HG03159 (cell line): ENCODE measurements at regions not wholly inside any gene's neighbourhood (a gene's known extent, or its start where the extent isn't known, plus 50 kb on each side); places are given as distances from the start of the nearest gene placed in this dataset.

ENCODE experiments used
- ATAC-seq: cut with Tn5 transposase; IDR thresholded peaks from one replicate; pipeline ENCODE4 v1.9.1; 2021; ENCODE audit warnings: mild to moderate bottlenecking, moderate library complexity; ENCODE audit not compliant: unreplicated experiment

- ATAC-seq, result no peak
These were observed 137.3 kb upstream of the TENM4 start for GRCh38 chr11:79578116-79578515.

DNA sequence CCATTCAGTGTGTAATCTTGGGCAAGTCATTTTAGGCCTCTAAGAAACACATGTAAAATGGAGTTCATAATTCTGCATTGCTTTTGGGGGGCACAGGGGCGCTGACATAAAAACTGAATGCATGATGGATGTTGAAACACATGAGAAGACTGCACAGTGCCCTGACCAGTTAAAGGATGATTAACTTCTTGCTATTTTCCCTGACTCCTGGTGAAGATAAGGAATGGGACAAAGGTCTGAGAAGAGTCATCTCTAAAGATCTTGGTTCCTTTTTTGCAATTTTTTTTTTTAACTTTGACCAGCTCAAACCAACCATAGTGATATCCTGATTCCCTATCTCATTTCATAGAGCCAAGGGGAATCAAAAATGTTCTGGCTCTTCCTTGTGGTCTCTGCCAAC is 134.9 kb upstream of the TENM4 start:
- no peak for ATAC-seq

- ATAC-seq, result no peak
These were observed 129.3 kb upstream of the TENM4 start for GRCh38 chr11:79570104-79570503.

- ATAC-seq, result no peak
These were observed 123.6 kb upstream of the TENM4 start for GRCh38 chr11:79564288-79564925.

DNA sequence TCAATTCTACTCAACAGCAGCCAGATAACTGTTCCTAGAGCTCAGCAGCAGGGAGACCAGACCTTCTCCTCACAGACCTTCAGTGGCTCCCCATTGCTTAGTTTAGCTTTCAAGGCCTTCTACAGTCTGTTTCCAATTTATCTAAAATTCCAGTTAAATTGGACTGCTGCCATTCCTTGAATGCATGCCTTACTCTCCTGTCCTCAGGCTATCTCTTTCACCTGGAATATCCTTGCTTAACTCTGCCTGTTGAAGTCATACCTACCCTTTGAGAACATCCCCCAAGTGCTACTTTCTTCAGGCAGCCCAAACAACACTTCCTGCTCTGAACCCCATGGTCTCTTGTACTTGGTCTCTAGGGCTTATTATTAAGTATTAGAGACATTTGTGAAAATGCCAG is 120.7 kb upstream of the TENM4 start:
- no peak for ATAC-seq

GRCh38 chr11:79550809-79551208 is 110.0 kb upstream of the TENM4 start:
- ATAC-seq, result no peak

GRCh38 chr11:79547256-79547655 is 106.4 kb upstream of the TENM4 start:
- ATAC-seq, result no peak

DNA sequence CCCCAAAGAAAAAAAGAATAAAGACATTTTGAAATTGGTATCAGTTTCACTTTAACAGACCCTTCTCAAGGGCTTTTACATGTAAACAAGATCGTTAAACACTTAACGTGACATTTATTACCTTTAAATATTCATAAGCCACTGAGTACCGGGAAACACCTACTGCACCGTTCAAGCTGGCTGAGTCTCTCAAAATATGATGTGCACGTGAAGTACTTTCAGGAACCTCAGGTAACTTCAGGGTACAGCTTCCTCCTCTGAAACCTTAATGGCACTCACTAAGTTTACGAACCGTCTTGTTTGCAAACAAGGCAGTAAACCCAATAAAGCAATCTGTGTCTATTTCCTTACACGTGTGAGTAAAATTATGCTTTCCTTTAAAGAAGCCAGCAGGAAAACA is 105.5 kb upstream of the TENM4 start:
- ATAC-seq, result no peak

GRCh38 chr11:79544361-79544760 is 103.5 kb upstream of the TENM4 start:
- ATAC-seq, result no peak

- no peak for ATAC-seq
These were observed 102.3 kb upstream of the TENM4 start for GRCh38 chr11:79543101-79543500.

GRCh38 chr11:79541466-79541865 is 100.6 kb upstream of the TENM4 start:
- no peak for ATAC-seq

GRCh38 chr11:79538775-79539174 is 97.9 kb upstream of the TENM4 start:
- no peak for ATAC-seq

DNA sequence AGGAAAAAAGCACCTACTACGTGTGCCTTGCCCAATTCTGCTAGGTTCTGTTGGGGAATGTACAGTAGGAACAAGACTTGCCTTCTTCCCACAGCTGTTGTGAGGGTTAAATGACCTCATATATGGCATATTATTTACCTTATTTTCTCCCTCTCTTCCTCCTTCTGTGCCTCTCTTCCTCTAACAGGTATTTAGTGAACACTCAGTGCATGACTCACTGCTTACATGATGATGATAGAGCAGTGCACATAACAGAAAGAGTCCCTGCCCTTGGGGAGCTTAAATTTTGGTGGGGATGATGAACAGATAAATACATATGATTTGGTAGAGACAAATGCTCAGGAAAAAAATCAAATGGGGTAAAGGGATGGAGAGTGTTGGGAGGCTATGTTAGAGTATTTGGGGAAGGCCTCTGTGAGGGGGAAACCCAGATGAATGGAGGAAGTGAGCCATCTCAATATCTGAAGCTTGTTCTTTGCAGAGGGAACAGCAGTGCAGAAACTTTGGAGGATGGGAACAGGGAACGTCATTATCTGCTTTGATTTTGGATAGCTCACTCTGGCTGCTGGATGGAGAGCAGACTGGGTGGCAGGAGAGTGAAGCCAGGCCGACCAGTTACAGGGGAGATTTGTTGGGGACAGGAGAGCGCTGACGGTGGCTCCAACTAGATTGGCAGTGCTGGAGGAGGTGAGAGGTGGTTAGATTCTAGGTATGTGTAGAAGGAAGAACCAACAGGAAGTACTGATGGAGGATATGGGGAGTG is 95.5 kb upstream of the TENM4 start:
- no peak for ATAC-seq

DNA sequence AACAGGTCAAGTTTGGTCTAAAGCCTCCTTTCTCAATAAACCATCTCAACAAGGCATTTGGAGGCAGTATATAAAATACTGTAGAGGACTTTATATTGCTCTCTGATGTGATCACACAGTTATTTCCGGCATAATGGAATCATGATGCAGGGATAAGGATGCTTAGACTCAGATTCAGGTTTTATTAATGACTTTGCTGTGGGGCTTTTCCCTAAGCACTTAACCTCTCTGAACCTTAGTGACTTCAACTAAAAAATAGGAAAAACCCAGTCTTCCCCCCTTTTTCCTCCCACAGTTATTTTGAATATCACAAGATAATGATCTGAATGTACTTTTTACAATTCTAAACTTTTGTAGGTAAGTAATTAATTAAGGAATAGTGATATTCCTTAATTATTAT is 94.8 kb upstream of the TENM4 start:
- ATAC-seq, result no peak

- no peak for ATAC-seq
These were observed 84.4 kb upstream of the TENM4 start for GRCh38 chr11:79525257-79525656.

DNA sequence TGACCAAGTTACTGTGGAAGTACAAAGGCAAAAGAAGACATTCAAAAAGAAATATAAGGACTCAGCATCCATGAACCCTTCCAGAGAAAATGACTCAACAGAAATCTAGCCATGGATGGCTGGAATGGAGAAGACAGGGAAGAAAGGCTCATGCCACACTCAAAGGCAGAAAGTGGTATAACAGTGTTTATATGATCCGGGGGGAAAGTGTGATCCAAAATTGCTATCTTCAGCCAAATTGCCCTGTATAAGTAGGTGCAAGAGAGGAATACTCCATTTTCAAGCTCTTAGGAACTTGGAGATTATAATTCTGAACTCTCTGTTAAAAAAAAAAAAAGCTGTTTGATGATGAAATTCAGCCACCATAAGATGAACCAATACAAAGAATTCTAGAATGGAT is 81.8 kb upstream of the TENM4 start:
- ATAC-seq, result no peak

DNA sequence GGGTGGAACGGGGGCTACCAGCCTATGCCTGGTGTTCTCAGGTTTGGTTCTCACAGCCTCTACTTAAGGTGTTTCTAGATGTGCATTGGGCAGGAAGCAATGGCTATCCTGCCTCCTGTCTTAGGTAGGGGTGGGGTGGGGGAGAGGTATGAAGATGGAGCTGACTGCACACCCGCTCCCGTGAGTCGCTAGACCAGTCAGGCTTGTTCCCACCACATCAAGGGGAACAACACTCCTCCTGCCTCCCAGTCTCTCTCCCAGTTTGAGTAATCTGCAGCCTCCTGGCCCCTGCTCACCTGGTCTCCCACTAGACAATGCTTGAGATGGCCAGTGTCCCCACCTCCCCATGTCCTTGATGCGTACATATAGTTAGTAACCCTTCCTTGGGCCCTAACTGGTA is 79.3 kb upstream of the TENM4 start:
- no peak for ATAC-seq

DNA sequence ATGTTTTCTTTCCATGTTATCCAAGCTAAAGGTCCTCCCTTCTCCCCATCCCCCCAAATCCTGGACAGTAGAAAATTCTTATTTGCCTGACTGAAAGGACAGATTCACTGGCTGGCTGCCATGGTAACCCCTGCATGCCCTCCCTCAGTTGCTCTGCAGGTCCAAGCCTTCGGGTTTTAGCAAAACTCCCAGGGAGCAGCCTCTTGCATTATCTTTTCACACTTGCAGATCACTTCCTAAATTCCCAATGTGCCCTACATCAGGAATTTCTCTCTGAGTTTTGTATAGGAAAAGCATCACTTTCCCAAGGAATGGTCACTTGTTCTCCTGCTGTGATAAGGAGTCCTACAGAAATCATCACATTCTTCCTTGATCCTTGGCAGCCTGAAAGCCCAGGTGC is 75.0 kb upstream of the TENM4 start:
- no peak for ATAC-seq

GRCh38 chr11:79514695-79515094 is 73.9 kb upstream of the TENM4 start:
- ATAC-seq, result no peak

GRCh38 chr11:79514290-79514689 is 73.5 kb upstream of the TENM4 start:
- ATAC-seq, result no peak

DNA sequence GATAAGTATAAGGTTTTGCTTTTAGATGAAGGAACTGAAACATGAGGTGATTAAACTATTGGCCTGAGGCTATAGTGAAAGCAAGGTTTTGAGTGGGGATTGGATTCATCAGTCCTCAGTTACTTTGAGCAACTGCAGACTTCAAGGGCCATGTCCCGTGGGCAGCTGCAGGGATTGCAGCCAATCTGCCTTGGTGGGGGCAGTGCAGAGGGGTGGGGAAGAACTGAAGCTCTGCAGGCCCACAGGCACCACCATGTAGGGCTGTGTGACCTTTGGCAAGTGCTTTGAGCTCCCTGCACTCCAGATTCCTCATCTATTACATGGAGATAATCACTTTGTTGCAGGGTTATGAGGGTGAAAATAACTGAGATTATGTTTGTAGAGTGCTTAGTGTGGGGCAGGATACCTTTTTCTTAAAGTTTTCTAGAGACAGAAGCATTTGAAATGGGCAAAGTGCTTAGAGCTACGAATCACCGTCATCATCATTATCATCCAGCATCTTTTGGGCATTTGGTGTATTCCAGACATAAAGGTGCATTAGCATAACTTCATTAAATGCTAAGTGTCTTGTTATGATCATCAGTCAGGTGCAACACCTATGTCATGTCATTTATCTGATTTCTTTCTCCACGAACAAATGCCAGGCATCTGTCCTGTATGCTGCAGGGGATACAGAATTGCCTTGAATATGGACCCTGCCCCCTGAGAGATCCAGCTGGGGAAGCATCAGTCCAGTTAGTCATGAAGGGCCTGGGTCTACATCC is 72.1 kb upstream of the TENM4 start:
- ATAC-seq, result no peak

DNA sequence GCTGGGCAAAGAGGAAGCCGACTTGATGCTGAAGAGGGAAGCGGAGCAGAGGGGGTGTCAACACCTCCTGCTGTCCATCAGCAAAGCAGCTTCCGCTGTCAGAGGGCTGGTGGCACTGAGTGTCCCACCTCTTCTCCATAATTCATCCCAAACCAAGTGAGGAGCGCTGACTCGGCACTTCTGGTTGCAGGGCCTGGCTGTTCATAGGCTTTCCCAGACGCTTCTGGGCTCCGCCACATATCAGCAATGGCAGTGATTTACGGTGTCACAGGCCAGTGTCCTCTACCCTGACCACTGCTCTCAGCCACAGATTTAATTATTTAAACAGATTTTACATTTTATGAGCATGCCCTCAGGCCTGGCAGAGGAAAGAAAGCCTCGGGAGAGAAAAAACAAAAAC is 70.1 kb upstream of the TENM4 start:
- ATAC-seq, result no peak
